ENCODE measurements at regions not wholly inside any gene's neighbourhood (a gene's known extent, or its start where the extent isn't known, plus 50 kb on each side); places are given as distances from the start of the nearest gene placed in this dataset.
"Not testable (repeated sequence)": the region's sequence is repeated elsewhere in the genome, so short reads cannot be mapped to it uniquely, and the experiment has no call there.

- no peak for DNase-seq (ENCODE audit: low read depth in 2 of 2, low spot score in 1 of 2)
These were observed 257.9 kb upstream of the RBMS3 start for GRCh38 chr3:29022976-29023375.

GRCh38 chr3:29026286-29026685 lies 254.6 kb upstream of the RBMS3 start:
- DNase-seq (ENCODE audit: low read depth in 2 of 2, low spot score in 1 of 2) = no peak

GRCh38 chr3:29026959-29027358 lies 253.9 kb upstream of the RBMS3 start:
- no peak for DNase-seq (ENCODE audit: low read depth in 2 of 2, low spot score in 1 of 2)

DNA sequence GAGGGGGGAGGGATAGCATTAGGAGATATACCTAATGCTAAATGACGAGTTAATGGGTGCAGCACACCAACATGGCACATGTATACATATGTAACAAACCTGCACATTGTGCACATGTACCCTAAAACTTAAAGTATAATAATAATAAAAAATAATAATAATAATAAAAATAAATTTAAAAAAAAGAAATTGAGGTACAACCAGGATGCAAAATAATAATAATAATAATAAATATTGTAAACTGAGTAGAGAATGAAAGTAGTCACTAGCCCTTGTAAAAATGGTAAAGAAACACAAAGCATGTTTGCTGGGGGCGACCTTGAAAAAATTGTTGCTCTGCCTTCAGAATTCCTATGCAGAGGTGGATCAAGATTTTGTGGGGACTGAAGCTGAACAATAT lies 249.7 kb upstream of the RBMS3 start:
- not testable (repeated sequence) for DNase-seq (ENCODE audit: low read depth in 2 of 2, low spot score in 1 of 2)

- DNase-seq (ENCODE audit: low read depth in 2 of 2, low spot score in 1 of 2) = no peak
These were observed 247.4 kb upstream of the RBMS3 start for GRCh38 chr3:29033511-29033910.

DNA sequence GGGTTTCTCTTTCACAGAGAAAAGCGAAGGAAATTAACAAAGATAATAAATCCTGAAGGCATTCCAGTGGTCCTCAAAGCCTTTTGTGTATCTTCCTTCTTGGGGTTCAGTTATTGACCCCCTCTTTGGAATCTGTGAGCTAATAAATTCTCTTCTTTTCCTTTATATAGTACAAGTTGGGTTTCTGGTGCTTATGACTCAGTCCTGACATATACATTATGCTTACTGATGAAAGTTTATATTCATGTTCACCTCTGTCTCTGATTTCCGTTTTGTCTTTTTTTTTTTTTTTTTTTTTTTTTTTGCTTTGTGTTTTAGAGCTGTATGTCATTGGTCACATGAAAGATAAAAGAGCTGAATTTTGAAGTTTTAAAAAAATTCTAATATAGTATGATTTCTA lies 230.7 kb upstream of the RBMS3 start:
- no peak for DNase-seq (ENCODE audit: low read depth in 2 of 2, low spot score in 1 of 2)

DNA sequence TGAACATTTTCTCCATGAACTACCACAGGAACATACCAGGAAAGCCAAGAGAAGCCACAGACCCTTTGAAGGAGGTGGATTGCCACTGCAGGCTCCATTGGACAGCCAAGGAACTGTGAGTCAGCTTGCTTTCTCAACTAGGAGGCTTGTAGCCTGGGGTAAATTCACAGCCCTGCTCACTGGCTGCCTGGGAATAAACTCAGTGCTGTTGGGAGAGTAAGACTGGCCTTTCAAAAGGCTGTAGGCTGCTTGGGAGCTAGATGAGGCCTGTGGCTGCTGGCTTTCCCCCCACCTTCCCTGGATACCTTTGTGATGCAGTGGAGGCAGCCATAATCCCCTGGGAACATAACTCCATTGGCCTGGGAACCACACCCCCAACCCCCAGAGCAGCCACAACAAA lies 223.5 kb upstream of the RBMS3 start:
- DNase-seq (ENCODE audit: low read depth in 2 of 2, low spot score in 1 of 2) = no peak

GRCh38 chr3:29064085-29064484 lies 216.8 kb upstream of the RBMS3 start:
- DNase-seq (ENCODE audit: low read depth in 2 of 2, low spot score in 1 of 2) = no peak

DNA sequence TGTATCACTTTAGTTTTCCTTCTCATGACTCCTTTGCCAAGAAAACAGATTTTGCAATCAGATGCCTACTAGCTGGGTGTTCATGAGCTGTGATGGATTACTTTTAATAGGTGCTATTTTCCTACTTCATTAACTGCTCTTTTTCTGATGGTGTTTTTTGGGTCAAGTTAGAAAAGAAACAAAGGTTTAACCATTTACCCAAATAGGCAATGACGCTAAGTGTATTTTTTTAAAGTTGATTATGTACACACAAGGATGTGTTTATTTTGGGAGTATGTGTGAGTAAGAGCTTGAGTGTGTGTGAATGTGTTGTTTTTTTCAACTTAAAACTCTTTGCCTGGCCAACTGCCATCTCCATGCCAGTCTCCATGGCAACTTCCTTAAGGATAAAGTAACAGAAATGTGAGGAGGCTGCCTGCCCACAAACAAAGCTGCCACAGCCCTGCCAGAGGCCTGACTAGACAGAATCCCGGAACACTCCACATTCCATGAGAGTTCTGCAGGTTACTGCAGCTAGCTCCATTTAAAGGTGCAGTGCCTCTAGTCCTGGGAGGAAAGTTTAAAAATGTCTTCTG lies 215.6 kb upstream of the RBMS3 start:
- DNase-seq (ENCODE audit: low read depth in 2 of 2, low spot score in 1 of 2) = no peak

DNA sequence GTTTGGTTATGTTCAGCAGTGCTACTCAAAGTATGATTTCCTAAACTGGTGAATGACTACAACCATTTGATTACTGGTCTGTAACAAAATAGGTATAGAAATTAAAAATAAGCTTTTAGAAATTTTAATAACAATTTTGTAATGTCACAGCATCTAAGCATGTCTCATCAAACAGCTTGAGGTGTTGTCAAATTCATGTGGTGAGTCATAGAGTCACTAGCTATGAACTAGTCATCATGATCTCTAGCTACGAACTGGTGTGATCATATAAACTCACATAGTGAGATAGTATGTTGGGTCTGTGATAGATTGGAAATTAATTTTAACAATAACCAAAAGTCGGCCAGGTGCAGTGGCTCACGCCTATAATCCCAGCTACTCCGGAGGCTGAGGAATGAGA lies 213.9 kb upstream of the RBMS3 start:
- no peak for DNase-seq (ENCODE audit: low read depth in 2 of 2, low spot score in 1 of 2)

DNA sequence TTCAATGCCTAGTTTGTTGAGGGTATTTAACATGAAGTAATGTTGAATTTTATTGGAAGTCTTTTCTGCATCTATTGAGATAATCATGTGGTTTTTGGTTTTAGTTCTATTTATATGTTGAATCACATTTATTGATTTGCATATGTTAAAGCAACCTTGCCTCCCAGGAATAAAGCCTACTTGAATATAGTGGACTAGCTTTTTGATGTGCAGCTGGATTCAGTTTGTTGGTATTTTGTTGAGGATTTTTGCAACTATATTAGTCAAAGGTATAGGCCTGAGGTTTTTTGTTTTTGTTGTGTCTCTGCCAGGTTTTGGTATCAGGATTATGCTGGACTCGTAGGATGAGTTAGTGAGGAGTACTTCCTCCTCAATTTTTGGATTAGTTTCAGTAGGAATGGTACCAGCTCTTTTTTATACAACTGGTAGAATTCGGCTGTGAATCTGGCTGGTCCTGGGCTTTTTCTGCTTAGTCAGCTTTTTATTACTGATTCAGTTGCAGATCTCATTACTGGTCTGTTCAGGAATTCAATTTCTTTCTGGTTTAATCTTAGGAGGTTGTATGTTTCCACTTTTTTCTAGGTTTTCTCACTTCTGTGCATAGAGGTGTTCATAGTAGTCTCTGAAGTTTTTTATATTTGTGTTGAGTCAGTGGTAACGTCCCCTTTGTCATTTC lies 209.8 kb upstream of the RBMS3 start:
- no peak for DNase-seq (ENCODE audit: low read depth in 2 of 2, low spot score in 1 of 2)

- no peak for DNase-seq (ENCODE audit: low read depth in 2 of 2, low spot score in 1 of 2)
These were observed 208.3 kb upstream of the RBMS3 start for GRCh38 chr3:29072611-29073010.

- DNase-seq (ENCODE audit: low read depth in 2 of 2, low spot score in 1 of 2) = no peak
These were observed 203.5 kb upstream of the RBMS3 start for GRCh38 chr3:29077356-29077755.

- no peak for DNase-seq (ENCODE audit: low read depth in 2 of 2, low spot score in 1 of 2)
These were observed 201.5 kb upstream of the RBMS3 start for GRCh38 chr3:29079358-29079757.

- DNase-seq (ENCODE audit: low read depth in 2 of 2, low spot score in 1 of 2) = no peak
These were observed 199.9 kb upstream of the RBMS3 start for GRCh38 chr3:29080967-29081366.

- DNase-seq (ENCODE audit: low read depth in 2 of 2, low spot score in 1 of 2) = no peak
These were observed 197.8 kb upstream of the RBMS3 start for GRCh38 chr3:29083081-29083480.

DNA sequence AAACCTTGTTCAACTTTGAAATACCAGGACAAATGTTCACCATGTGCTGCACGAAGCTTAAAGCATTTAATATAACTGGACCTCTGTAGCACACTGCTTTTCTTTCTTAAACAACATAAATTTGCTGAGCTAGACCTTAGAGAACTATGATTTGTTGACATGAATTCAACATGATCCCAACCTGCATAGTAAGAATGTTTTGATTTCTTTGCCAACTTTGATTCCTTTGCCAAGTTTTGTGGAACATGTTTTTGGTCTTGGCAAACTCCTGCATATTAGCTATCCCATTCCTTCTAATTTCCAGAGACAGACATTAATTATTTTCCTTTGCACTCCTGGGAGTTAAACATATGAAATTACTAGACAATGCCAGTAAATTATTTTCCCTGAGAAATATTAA lies 197.2 kb upstream of the RBMS3 start:
- no peak for DNase-seq (ENCODE audit: low read depth in 2 of 2, low spot score in 1 of 2)

- no peak for DNase-seq (ENCODE audit: low read depth in 2 of 2, low spot score in 1 of 2)
These were observed 192.3 kb upstream of the RBMS3 start for GRCh38 chr3:29088579-29088978.

DNA sequence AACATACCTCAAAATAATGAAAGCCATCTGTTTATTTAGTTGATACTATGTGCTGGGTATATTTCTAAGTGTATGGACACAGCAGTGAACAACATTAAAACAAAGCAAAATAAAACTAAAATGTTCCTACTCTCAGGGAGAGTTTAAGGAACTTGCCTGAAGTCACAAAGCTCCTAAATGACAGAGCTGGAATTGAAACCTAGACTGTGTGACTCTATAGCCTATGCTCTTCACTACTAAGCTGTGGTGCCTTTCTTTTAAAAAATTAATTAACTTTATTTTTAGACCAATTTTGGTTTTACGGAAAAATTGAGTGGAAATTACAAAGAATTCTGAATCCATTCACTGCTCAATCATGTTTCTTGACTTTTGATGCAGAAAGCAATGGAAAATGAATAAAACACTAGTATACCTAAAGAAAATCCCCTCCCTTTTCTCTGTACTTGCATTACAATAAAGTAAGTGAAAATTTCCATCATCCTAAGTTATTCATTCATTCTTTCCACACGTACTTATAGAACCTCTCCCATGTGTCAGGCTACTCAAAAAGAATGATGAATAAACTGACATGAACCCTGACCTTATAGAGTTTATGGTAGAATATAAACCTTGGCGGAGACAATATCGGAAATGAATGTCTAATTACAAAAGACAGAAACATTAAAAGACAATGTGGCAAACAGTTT lies 189.8 kb upstream of the RBMS3 start:
- no peak for DNase-seq (ENCODE audit: low read depth in 2 of 2, low spot score in 1 of 2)

GRCh38 chr3:29091599-29092189 lies 189.2 kb upstream of the RBMS3 start:
- no peak for DNase-seq (ENCODE audit: low read depth in 2 of 2, low spot score in 1 of 2)

- no peak for DNase-seq (ENCODE audit: low read depth in 2 of 2, low spot score in 1 of 2)
These were observed 188.5 kb upstream of the RBMS3 start for GRCh38 chr3:29092348-29092747.

DNA sequence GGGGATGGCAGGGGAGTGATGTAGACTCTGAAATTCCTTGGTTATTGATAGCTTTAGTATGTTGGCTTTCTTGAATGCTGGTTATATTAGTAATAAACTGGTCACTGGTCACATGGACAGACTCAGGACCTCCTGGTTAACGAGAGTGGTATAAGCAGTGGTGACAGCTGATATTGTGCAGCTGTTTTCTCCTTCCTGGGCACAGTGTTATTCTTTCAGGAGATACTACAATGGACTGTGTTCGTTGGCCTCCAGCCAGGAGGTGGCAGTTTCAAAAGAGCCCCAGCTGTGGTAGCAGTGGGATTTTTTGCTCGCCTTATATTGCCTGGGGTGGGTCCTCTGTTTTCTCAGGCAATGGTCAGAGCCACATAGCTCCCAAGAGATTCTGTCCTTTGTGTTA lies 181.6 kb upstream of the RBMS3 start:
- DNase-seq (ENCODE audit: low read depth in 2 of 2, low spot score in 1 of 2) = no peak
